Left lung (tissue), 4 donors: ENCODE measurements at regions not wholly inside any gene's neighbourhood (a gene's known extent, or its start where the extent isn't known, plus 50 kb on each side); places are given as distances from the start of the nearest gene placed in this dataset.

Source experiments
- ATAC-seq: fragments of 200-7000 bp; cut with Tn5 transposase; one replicate; pipeline ENCODE4 v1.9.1; 2020; ENCODE audit warnings: moderate library complexity
- DNase-seq, 4 donors: peaks; one replicate each; pipeline ENCODE4 v3.0.0-alpha.2; 2013 to 2020
- H3K27ac ChIP-seq, 2 donors: fragments of 200-600 bp; sonication (generic) in 1 of 2; one replicate each; pipeline versions ENCODE4 v1.5.0 to v1.8.0; 2020 to 2021
- H3K27me3 ChIP-seq, 2 donors: fragments of 200-600 bp; sonication (generic) in 1 of 2; one replicate each; pipeline versions ENCODE4 v1.5.0 to v1.8.0; 2020 to 2021
- H3K36me3 ChIP-seq, 2 donors: fragments of 200-600 bp; sonication (generic) in 1 of 2; one replicate each; pipeline versions ENCODE4 v1.5.0 to v1.8.0; 2020 to 2021
- H3K4me1 ChIP-seq, 2 donors: fragments of 200-600 bp; one replicate each; pipeline ENCODE4 v1.8.0; 2021
- H3K4me3 ChIP-seq, 2 donors: fragments of 200-600 bp; sonication (generic) in 1 of 2; one replicate each; pipeline versions ENCODE4 v1.5.0 to v1.8.0; 2020 to 2021; ENCODE audit warnings: mild to moderate bottlenecking in 1 of 2
- H3K9me3 ChIP-seq, 2 donors: fragments of 200-600 bp; sonication (generic) in 1 of 2; one replicate each; pipeline versions ENCODE4 v1.5.0 to v1.8.0; 2020 to 2021
- intact Hi-C, 2 donors: fragments of 100-400 bp; cut with DNase I; formaldehyde crosslinking; loops; one replicate each; pipeline versions ENCODE4 v1.11.2 to v1.14.2; 2022
- TF ChIP-seq, protein P1 (sequence below), 2 donors: fragments of 200-600 bp; sonication (generic) in 1 of 2; IDR thresholded peaks; one replicate each; pipeline versions ENCODE4 v1.5.0 to v1.8.0; 2021; ENCODE audit warnings: antibody characterized with exemption in 2 of 2
- donor health status: DM: no; HTN: yes; CAD: no.
- donor health status: DM: no; HTN: no; CAD: no.

DNA sequence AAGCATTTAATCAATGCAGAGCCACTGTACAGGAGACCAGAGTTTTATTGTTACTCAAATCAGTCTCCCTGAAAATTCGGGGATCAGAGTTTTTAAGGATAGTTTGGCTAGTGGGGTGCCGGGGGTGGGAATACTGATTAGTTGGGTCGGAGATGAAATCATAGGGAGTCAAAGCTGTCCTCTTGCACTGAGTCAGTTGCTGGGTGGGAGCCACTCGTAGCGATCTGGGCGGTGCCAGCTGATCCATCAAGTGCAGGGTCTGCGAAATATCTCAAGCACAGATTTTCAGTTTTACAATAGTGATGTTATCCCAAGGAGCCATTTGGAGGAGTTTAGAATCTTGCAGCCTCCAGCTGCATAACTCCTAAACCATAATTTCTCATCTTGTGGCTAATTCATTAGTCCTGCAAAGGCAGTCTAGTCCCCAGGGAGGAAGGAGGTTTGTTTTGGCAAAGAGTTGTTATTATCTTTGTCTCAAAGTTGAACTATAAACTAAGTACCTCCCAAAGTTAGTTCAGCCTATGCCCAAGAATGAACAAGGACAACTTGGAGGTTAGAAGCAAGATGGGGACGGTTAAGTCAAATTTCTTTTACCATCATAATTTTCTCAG, 169.4 kb upstream of the PLEKHG7 start:
- no peak overlapping the region for H3K4me3 ChIP-seq
- peaks cover 0 to 3% of the 10 kb centered on the region in 2 donors for H3K4me1 ChIP-seq
- H3K27me3 ChIP-seq: no peaks in the 10 kb centered on the region
- no peaks in the 10 kb centered on the region for H3K36me3 ChIP-seq
- no peak overlapping the region for H3K27ac ChIP-seq
- TF ChIP-seq, protein P1, sequence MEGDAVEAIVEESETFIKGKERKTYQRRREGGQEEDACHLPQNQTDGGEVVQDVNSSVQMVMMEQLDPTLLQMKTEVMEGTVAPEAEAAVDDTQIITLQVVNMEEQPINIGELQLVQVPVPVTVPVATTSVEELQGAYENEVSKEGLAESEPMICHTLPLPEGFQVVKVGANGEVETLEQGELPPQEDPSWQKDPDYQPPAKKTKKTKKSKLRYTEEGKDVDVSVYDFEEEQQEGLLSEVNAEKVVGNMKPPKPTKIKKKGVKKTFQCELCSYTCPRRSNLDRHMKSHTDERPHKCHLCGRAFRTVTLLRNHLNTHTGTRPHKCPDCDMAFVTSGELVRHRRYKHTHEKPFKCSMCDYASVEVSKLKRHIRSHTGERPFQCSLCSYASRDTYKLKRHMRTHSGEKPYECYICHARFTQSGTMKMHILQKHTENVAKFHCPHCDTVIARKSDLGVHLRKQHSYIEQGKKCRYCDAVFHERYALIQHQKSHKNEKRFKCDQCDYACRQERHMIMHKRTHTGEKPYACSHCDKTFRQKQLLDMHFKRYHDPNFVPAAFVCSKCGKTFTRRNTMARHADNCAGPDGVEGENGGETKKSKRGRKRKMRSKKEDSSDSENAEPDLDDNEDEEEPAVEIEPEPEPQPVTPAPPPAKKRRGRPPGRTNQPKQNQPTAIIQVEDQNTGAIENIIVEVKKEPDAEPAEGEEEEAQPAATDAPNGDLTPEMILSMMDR (IDR thresholded peaks at IDR 0.05): no peak
- DNase-seq: no peak
- H3K9me3 ChIP-seq: no peaks in the 10 kb centered on the region
- intact Hi-C loops: no loop called here
- ATAC-seq: no peak

DNA sequence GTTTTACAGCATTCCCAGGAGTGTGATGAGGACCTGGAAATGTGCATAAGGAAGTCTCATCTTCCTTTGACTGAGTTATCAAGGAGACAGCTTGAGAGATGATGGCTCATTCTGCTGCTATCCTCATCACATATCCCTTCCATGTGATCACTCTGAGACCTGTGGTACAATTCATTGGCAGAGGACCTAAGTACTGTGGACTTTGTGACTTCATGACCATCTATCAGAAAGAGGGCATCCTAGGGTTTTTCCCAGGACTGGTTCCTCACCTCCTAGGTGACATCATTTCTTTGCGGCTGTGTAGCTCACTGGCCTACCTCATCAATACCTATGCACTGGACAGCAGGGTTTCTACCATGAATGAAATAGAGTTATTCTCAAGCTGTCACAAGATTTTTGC, 172.1 kb upstream of the PLEKHG7 start:
- intact Hi-C loops: no loop called here
- Histone ChIP-seq H3K4me1 (no peaks in the 10 kb centered on the region), H3K36me3 (no peaks in the 10 kb centered on the region), H3K27ac (no peak overlapping the region), H3K4me3 (no peak overlapping the region), H3K27me3 (no peaks in the 10 kb centered on the region), H3K9me3 (no peaks in the 10 kb centered on the region)
- no peak for DNase-seq
- TF ChIP-seq, protein P1 (IDR thresholded peaks at IDR 0.05): no peak
- no peak for ATAC-seq

DNA sequence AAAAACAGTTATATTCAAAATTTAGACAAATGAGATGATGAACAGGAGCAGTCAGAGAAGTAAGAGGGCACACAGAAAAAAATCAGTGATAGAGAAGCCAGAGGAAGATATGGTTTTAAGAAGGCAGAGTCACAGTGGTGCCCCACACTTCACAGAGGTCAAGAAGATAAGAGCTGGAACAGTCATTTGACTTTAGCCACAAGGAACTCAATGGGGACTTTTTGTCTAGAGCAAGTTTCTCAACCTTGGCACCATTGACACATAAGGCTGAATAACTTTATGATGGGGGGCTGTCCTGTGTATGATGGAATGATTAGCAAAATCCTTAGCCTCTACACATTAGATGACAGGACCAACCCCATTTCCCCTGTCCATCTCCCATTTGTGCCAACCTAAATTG, 172.8 kb upstream of the PLEKHG7 start:
- ATAC-seq: no peak
- DNase-seq: no peak
- H3K9me3 ChIP-seq: no peaks in the 10 kb centered on the region
- intact Hi-C loops: no loop called here
- TF ChIP-seq, protein P1 (IDR thresholded peaks at IDR 0.05): no peak
- H3K36me3 ChIP-seq: no peaks in the 10 kb centered on the region
- H3K27me3 ChIP-seq: no peaks in the 10 kb centered on the region
- no peaks in the 10 kb centered on the region for H3K4me1 ChIP-seq
- no peak overlapping the region for H3K4me3 ChIP-seq
- H3K27ac ChIP-seq: no peak overlapping the region

DNA sequence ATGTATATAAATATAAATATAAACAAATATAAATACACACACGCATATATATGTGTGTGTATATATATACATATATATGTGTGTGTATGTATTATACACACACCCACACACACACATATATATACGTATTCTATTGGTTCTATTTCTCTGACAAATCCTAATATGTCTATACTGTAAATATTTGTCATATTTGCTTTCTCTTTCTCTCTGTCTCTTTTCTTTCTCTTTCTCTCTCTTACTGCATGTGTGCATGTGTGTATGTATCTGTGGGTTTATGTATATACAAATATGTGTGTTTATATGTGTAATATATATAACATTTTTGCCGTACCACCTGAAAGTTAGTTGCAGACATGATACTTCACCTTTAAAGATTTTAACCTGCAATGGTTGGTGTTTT, 174.2 kb upstream of the PLEKHG7 start:
- Histone ChIP-seq H3K4me1 (no peaks in the 10 kb centered on the region), H3K9me3 (no peaks in the 10 kb centered on the region), H3K4me3 (no peak overlapping the region), H3K27me3 (no peaks in the 10 kb centered on the region), H3K27ac (no peak overlapping the region), H3K36me3 (no peaks in the 10 kb centered on the region)
- intact Hi-C loops: no loop called here
- TF ChIP-seq, protein P1 (IDR thresholded peaks at IDR 0.05): no peak
- DNase-seq (no peak), ATAC-seq (no peak)

DNA sequence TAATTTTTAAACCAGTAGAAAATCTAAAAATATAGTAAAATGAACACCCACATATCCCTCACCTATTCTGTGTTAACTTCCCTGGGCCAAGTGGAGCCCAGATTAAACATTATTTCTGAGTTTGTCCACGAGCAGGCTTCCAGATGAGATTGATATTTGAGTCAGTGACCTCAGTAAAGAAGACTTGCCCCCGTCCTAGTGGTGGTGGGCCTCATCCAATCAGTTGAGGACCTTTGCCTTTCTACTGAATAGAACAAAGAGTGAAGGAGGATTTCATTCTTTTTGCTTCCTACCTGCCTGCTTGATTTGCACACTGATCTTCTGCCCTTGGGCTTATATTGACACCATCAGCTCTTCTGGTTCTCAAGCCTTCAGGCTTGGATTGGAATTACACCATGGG, 174.7 kb upstream of the PLEKHG7 start:
- intact Hi-C loops: no loop called here
- DNase-seq (no peak), ATAC-seq (no peak)
- Histone ChIP-seq H3K4me3 (no peak overlapping the region), H3K36me3 (no peaks in the 10 kb centered on the region), H3K9me3 (no peaks in the 10 kb centered on the region), H3K4me1 (no peaks in the 10 kb centered on the region), H3K27ac (no peak overlapping the region), H3K27me3 (no peaks in the 10 kb centered on the region)
- TF ChIP-seq, protein P1 (IDR thresholded peaks at IDR 0.05): no peak
